ENCODE measurements at regions not wholly inside any gene's neighbourhood (a gene's known extent, or its start where the extent isn't known, plus 50 kb on each side); places are given as distances from the start of the nearest gene placed in this dataset.
"Not testable (repeated sequence)": the region's sequence is repeated elsewhere in the genome, so short reads cannot be mapped to it uniquely, and the experiment has no call there.

- TF ChIP-seq EZH2phosphoT487 (IDR thresholded peaks at IDR 0.05; ENCODE audit: borderline replicate concordance); POLR2A (IDR thresholded peaks at IDR 0.05; ENCODE audit: borderline replicate concordance, extremely low read depth, insufficient read depth, insufficient read length); ELF1 (IDR thresholded peaks at IDR 0.05; ENCODE audit: borderline replicate concordance, low read depth): not testable (repeated sequence)
- TF ChIP-seq, protein P1, sequence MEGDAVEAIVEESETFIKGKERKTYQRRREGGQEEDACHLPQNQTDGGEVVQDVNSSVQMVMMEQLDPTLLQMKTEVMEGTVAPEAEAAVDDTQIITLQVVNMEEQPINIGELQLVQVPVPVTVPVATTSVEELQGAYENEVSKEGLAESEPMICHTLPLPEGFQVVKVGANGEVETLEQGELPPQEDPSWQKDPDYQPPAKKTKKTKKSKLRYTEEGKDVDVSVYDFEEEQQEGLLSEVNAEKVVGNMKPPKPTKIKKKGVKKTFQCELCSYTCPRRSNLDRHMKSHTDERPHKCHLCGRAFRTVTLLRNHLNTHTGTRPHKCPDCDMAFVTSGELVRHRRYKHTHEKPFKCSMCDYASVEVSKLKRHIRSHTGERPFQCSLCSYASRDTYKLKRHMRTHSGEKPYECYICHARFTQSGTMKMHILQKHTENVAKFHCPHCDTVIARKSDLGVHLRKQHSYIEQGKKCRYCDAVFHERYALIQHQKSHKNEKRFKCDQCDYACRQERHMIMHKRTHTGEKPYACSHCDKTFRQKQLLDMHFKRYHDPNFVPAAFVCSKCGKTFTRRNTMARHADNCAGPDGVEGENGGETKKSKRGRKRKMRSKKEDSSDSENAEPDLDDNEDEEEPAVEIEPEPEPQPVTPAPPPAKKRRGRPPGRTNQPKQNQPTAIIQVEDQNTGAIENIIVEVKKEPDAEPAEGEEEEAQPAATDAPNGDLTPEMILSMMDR (IDR thresholded peaks at IDR 0.05 in 2 of 3, conservative IDR thresholded peaks at IDR 0.05 in 1 of 3; ENCODE audit: borderline replicate concordance in 1 of 3, insufficient read depth in 1 of 3, low read depth in 2 of 3, low read length in 2 of 3): not testable (repeated sequence)
These were observed 428.8 kb downstream of the FGF13 start for GRCh38 chrX:138282598-138283150.
